ENCODE measurements at regions not wholly inside any gene's neighbourhood (a gene's known extent, or its start where the extent isn't known, plus 50 kb on each side); places are given as distances from the start of the nearest gene placed in this dataset.
A peak's percentile ranks its signal among the peaks of the same experiment; 100 is the strongest.
"Not testable (repeated sequence)": the region's sequence is repeated elsewhere in the genome, so short reads cannot be mapped to it uniquely, and the experiment has no call there.

DNA sequence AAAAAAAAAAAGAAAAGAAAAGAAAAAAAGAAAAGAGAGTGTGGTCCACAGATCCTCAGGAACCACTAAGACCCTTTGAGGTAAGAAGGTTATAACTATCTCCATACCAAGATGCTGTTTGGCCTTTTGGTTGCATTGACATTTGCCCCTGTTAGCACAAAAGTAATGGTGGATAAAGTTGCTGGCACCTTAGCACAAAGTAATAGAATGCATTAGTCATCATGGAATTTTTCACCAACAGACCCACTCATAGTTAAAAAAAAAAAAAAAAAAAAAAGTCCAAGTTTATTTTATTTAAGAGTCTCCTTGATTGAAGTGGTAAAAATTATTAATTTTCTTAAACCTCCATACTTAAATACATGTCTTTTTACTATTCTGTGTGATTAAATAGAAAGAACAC lies 78.4 kb upstream of the RBPJ start:
- TF ChIP-seq, protein P1, sequence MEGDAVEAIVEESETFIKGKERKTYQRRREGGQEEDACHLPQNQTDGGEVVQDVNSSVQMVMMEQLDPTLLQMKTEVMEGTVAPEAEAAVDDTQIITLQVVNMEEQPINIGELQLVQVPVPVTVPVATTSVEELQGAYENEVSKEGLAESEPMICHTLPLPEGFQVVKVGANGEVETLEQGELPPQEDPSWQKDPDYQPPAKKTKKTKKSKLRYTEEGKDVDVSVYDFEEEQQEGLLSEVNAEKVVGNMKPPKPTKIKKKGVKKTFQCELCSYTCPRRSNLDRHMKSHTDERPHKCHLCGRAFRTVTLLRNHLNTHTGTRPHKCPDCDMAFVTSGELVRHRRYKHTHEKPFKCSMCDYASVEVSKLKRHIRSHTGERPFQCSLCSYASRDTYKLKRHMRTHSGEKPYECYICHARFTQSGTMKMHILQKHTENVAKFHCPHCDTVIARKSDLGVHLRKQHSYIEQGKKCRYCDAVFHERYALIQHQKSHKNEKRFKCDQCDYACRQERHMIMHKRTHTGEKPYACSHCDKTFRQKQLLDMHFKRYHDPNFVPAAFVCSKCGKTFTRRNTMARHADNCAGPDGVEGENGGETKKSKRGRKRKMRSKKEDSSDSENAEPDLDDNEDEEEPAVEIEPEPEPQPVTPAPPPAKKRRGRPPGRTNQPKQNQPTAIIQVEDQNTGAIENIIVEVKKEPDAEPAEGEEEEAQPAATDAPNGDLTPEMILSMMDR (IDR thresholded peaks at IDR 0.05; ENCODE audit: insufficient read depth, low read length) = no peak
- no peak overlapping the region for H3K4me3 ChIP-seq (ENCODE audit: low read depth, low read length)
- DNase-seq (ENCODE audit: low read depth) = peak; percentile 35

GRCh38 chr4:26244138-26244537 lies 76.7 kb upstream of the RBPJ start:
- not testable (repeated sequence) for DNase-seq (ENCODE audit: low read depth)

DNA sequence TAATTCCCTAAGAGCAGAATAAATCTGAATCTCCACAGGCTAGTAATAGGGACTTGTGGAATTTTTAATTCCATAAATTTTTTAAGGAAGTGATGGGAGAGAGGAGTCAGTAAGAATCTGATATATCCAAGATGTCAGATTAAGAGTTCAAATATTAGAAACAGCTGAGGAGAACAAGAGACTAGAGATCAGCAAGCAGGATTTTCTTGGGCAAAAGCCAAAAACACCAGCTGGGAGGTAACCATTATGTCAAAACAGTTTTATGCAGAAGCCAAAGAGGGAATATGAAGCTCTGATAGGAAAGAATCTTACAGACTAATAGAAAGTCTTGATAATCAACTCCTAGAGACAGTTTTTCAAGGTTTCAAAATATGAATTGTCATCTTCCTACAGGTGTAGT lies 72.2 kb upstream of the RBPJ start:
- TF ChIP-seq, protein P1 (IDR thresholded peaks at IDR 0.05; ENCODE audit: insufficient read depth, low read length) = no peak
- peak; percentile 91 for DNase-seq (ENCODE audit: low read depth)
- H3K4me3 ChIP-seq (ENCODE audit: low read depth, low read length) = no peak overlapping the region

More at GRCh38 chr4:26244138-26244537, 76.7 kb upstream of the RBPJ start:
- not testable (repeated sequence) for H3K4me3 ChIP-seq (ENCODE audit: low read depth, low read length)

GRCh38 chr4:26252349-26253025 lies 68.3 kb upstream of the RBPJ start:
- TF ChIP-seq, protein P1 (IDR thresholded peaks at IDR 0.05; ENCODE audit: insufficient read depth, low read length) = no peak
- H3K4me3 ChIP-seq (ENCODE audit: low read depth, low read length) = no peak overlapping the region
- DNase-seq (ENCODE audit: low read depth) = no peak

DNA sequence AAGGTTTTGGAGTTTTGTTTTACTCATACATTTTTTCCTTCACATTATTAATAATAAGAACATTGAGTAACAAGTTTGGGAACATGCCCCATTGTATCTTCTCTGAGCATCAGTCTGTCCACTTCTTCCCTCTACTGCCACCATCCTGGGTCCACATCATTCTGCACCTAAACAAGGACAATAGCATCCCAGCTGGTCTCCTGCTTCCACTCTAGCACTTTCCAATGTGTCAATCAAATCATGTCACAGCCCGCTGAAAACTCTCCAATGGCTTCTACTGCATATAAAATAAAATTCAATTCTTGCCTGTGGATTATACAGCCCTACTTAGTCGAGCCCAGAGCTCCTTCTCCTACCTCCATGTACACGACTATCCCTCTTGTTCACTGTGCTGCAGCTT lies 66.8 kb upstream of the RBPJ start:
- no peak for DNase-seq (ENCODE audit: low read depth)
- no peak overlapping the region for H3K4me3 ChIP-seq (ENCODE audit: low read depth, low read length)
- TF ChIP-seq, protein P1 (IDR thresholded peaks at IDR 0.05; ENCODE audit: insufficient read depth, low read length) = no peak

DNA sequence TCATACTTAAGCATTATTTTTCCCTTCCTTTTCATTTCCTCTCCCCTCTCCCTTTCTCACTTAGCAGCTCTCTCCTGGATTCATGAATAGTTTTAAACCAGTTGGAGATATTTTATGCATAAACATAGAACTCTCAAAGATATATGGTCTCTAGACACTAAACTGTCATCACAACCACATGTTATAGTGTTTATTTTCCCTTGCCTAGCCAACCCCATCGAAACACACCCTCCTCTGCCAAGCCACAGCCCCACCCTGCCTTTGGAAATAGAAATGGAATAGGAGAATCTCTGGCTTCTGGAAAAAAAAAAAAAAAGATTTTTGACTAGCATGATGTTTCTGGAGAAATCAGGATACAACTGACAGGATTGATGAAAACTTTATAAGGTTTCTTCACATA lies 64.8 kb upstream of the RBPJ start:
- TF ChIP-seq, protein P1 (IDR thresholded peaks at IDR 0.05; ENCODE audit: insufficient read depth, low read length) = no peak
- no peak overlapping the region for H3K4me3 ChIP-seq (ENCODE audit: low read depth, low read length)
- peak; percentile 40 for DNase-seq (ENCODE audit: low read depth)

DNA sequence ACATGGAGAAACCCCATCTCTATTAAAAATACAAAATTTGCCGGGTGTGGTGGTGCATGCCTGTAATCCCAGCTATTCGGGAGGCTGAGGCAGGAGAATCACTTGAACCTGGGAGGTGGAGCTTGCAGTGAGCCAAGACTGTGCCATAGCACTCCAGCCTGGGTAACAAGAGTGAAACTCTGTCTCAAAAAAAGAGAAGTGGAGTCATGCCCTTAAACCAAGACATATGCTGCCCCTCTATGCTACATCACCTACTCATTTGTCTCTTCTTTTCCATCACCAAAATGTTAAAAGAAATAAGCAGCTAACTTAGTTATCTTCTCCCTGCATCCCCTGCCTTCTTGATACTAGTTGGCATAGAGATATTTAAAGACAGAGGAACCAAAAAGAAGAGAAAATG lies 63.4 kb upstream of the RBPJ start:
- not testable (repeated sequence) for H3K4me3 ChIP-seq (ENCODE audit: low read depth, low read length); DNase-seq (ENCODE audit: low read depth)

DNA sequence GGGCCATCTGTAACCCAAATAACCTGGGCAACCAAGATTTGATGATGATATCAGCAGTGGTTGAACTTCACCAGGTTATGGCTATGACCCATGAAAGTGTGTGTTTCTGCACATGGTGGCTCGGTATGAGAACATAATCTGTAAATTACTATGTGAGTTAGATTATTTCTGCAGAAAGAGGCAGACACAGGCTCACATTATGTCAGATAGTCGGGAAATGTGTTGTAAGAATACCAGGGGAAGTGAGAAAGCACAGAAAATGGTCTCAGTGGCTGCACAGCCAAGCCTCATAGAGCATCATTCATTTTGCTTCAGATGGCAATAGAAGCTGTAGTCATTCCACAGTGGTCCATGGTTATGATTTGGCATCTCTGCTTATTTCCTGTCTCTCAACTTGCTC lies 63.0 kb upstream of the RBPJ start:
- DNase-seq (ENCODE audit: low read depth) = no peak
- TF ChIP-seq, protein P1 (IDR thresholded peaks at IDR 0.05; ENCODE audit: insufficient read depth, low read length) = no peak
- H3K4me3 ChIP-seq (ENCODE audit: low read depth, low read length) = no peak overlapping the region
